Testis (tissue), 2 donors: ENCODE measurements at regions not wholly inside any gene's neighbourhood (a gene's known extent, or its start where the extent isn't known, plus 50 kb on each side); places are given as distances from the start of the nearest gene placed in this dataset.

Source experiments
- POLR2A ChIP-seq: fragments of 450-650 bp; IDR thresholded peaks from one replicate; pipeline ENCODE4 v1.6.1; 2017; ENCODE audit warnings: antibody characterized with exemption, mild to moderate bottlenecking, moderate library complexity
- TF ChIP-seq, protein P1 (sequence below), 3 experiments: fragments of 450-650 bp in 2 of 3; fragments of 200-600 bp in 1 of 3; sonication (generic) in 1 of 3; IDR thresholded peaks; one replicate each; pipeline ENCODE4 v1.5.1; 2016 to 2019; ENCODE audit warnings: antibody characterized with exemption in 3 of 3, mild to moderate bottlenecking in 2 of 3, moderate library complexity in 1 of 3

DNA sequence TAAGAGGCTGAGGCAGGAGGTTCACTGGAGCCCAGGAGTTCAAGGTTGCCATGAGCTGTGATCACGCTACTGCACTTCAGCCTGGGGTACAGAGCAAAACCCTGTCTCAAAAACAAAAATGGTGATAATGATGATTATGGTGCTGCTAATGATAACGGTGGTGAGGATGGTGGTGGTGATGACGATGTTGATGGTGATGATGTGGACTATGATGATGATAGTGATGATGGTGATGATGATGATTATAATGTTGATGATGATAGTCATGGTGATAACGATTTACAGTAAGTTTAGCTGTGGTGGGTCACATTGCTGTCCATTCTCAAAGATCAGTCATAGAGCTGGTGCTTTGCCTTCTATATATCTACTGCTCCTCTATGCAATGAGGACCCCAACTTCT, 1340.6 kb downstream of the UQCRFS1 start:
- TF ChIP-seq POLR2A = no peak
- TF ChIP-seq, protein P1, sequence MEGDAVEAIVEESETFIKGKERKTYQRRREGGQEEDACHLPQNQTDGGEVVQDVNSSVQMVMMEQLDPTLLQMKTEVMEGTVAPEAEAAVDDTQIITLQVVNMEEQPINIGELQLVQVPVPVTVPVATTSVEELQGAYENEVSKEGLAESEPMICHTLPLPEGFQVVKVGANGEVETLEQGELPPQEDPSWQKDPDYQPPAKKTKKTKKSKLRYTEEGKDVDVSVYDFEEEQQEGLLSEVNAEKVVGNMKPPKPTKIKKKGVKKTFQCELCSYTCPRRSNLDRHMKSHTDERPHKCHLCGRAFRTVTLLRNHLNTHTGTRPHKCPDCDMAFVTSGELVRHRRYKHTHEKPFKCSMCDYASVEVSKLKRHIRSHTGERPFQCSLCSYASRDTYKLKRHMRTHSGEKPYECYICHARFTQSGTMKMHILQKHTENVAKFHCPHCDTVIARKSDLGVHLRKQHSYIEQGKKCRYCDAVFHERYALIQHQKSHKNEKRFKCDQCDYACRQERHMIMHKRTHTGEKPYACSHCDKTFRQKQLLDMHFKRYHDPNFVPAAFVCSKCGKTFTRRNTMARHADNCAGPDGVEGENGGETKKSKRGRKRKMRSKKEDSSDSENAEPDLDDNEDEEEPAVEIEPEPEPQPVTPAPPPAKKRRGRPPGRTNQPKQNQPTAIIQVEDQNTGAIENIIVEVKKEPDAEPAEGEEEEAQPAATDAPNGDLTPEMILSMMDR (IDR thresholded peaks at IDR 0.05) = no peak
